OCI-LY7 (cell line): ENCODE measurements at regions not wholly inside any gene's neighbourhood (a gene's known extent, or its start where the extent isn't known, plus 50 kb on each side); places are given as distances from the start of the nearest gene placed in this dataset.

Source experiments
- BruUV-seq: library from RNA; stranded (reverse); fragments of 400-500 nt; replicated peaks from 2 replicates; lab custom pipeline; 2021; lab: Mats Ljungman, UMichigan
- CTCF ChIA-PET: fragments of 300-600 bp; sonication (Branson Sonifier 250); formaldehyde crosslinking; loops from one replicate; lab custom pipeline; 2022; ENCODE audit warnings: antibody characterized with exemption; ENCODE audit not compliant: unreplicated experiment; lab: Charles Lee
- POLR2A ChIA-PET: fragments of 300-600 bp; sonication (Branson Sonifier 250); formaldehyde crosslinking; loops from one replicate; lab custom pipeline; 2022; ENCODE audit warnings: antibody characterized with exemption; lab: Charles Lee
- DNase-seq: peaks from one replicate; pipeline ENCODE4 v3.0.0-alpha.2; 2015; ENCODE audit warnings: low spot score
- H2AFZ ChIP-seq: fragments of 200-600 bp; sonication (generic), shearing (Covaris generic); 2 replicates; pipeline ENCODE4 v1.6.1; 2014; ENCODE audit warnings: mild to moderate bottlenecking, antibody characterized with exemption, low read length, moderate library complexity
- H3K27ac ChIP-seq: fragments of 200-600 bp; sonication (generic); 2 replicates; pipeline ENCODE4 v1.5.1; 2014; ENCODE audit warnings: mixed run types, low read depth, mild to moderate bottlenecking, moderate library complexity, low read length, inconsistent platforms; ENCODE audit not compliant: poor library complexity, severe bottlenecking
- H3K36me3 ChIP-seq: fragments of 200-600 bp; sonication (generic); 2 replicates; pipeline ENCODE4 v1.6.1; 2014; ENCODE audit warnings: mild to moderate bottlenecking, antibody characterized with exemption, low read length, moderate library complexity, mixed read lengths; ENCODE audit not compliant: insufficient read depth
- H3K4me1 ChIP-seq: fragments of 200-600 bp; sonication (generic); 2 replicates; pipeline ENCODE4 v1.5.1; 2014; ENCODE audit warnings: mild to moderate bottlenecking, low read length; ENCODE audit not compliant: insufficient read depth, poor library complexity, severe bottlenecking
- H3K4me2 ChIP-seq: fragments of 200-600 bp; sonication (generic); 2 replicates; pipeline ENCODE4 v1.6.1; 2014; ENCODE audit warnings: mild to moderate bottlenecking, low read length
- H3K4me3 ChIP-seq: fragments of 200-600 bp; sonication (generic); 2 replicates; pipeline ENCODE4 v1.5.1; 2014; ENCODE audit warnings: mild to moderate bottlenecking, low read depth, low read length; ENCODE audit not compliant: poor library complexity, severe bottlenecking
- H3K79me2 ChIP-seq: fragments of 200-600 bp; sonication (generic); 2 replicates; pipeline ENCODE4 v1.6.1; 2016; ENCODE audit warnings: low read depth, mild to moderate bottlenecking, low read length, moderate library complexity, mixed read lengths; ENCODE audit not compliant: insufficient read depth
- H3K9me2 ChIP-seq: fragments of 200-600 bp; sonication (generic); 2 replicates; pipeline ENCODE4 v1.6.1; 2016; ENCODE audit warnings: mild to moderate bottlenecking, low read length, mixed read lengths; ENCODE audit not compliant: insufficient read depth
- H3K9me3 ChIP-seq: fragments of 200-600 bp; sonication (generic); 2 replicates; pipeline ENCODE4 v1.6.1; 2014; ENCODE audit warnings: mild to moderate bottlenecking, mixed run types, low read length, mixed read lengths
- H4K20me1 ChIP-seq: fragments of 200-600 bp; sonication (generic); 2 replicates; pipeline ENCODE4 v1.6.1; 2014; ENCODE audit warnings: mild to moderate bottlenecking, antibody characterized with exemption, low read length, moderate library complexity, mixed read lengths; ENCODE audit not compliant: insufficient read depth
- EZH2phosphoT487 ChIP-seq: fragments of 200-600 bp; sonication (generic); IDR thresholded peaks from 2 replicates; pipeline ENCODE4 v1.6.1; 2018; ENCODE audit warnings: low read depth, borderline replicate concordance, mild to moderate bottlenecking, mixed run types, antibody characterized with exemption, low read length, moderate library complexity, mixed read lengths
- intact Hi-C: fragments of 100-400 bp; cut with micrococcal nuclease; formaldehyde crosslinking; loops from one replicate; pipeline ENCODE4 v1.10.0; 2022; ENCODE audit not compliant: unreplicated experiment
- TF ChIP-seq, protein P1 (sequence below): fragments of 200-600 bp; sonication (generic); conservative IDR thresholded peaks from 2 replicates; pipeline ENCODE4 v1.5.1; 2014; ENCODE audit warnings: mild to moderate bottlenecking, antibody characterized with exemption, low read length, moderate library complexity, mixed read lengths

GRCh38 chr7:15801041-15801440 lies 114.6 kb upstream of the MEOX2 start:
- CTCF ChIA-PET = no interaction called here
- Histone ChIP-seq H3K36me3 (no peaks in the 10 kb centered on the region), H3K27ac (no peak overlapping the region), H3K9me3 (no peaks in the 10 kb centered on the region), H3K4me3 (no peak overlapping the region), H2AFZ (no peak overlapping the region), H3K4me1 (no peaks in the 10 kb centered on the region), H3K4me2 (no peak overlapping the region), H4K20me1 (no peaks in the 10 kb centered on the region), H3K79me2 (no peaks in the 10 kb centered on the region), H3K9me2 (no peaks in the 10 kb centered on the region)
- no peak for TF ChIP-seq EZH2phosphoT487
- TF ChIP-seq, protein P1, sequence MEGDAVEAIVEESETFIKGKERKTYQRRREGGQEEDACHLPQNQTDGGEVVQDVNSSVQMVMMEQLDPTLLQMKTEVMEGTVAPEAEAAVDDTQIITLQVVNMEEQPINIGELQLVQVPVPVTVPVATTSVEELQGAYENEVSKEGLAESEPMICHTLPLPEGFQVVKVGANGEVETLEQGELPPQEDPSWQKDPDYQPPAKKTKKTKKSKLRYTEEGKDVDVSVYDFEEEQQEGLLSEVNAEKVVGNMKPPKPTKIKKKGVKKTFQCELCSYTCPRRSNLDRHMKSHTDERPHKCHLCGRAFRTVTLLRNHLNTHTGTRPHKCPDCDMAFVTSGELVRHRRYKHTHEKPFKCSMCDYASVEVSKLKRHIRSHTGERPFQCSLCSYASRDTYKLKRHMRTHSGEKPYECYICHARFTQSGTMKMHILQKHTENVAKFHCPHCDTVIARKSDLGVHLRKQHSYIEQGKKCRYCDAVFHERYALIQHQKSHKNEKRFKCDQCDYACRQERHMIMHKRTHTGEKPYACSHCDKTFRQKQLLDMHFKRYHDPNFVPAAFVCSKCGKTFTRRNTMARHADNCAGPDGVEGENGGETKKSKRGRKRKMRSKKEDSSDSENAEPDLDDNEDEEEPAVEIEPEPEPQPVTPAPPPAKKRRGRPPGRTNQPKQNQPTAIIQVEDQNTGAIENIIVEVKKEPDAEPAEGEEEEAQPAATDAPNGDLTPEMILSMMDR = no peak
- POLR2A ChIA-PET = no interaction called here
- intact Hi-C loops = no loop called here
- no TSS peak for BruUV-seq
- DNase-seq = no peak

DNA sequence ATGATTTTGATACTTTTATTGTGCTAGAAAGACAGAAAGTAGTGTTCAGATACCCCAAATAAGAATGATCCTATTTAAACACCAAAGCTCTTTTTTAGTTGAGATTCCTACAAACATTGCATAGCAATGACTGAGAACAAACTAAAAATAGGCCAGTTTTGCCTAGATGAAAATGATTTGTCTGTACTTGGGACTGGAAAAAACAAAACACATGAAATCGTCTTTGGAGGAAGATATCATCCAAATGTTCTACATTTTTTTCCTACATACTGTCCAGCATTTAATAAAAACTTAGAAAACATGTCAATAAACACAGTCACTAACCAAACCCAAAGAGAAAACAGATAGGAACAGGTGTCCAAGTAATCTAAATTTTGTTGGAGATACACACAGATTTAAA lies 111.6 kb upstream of the MEOX2 start:
- POLR2A ChIA-PET = no interaction called here
- DNase-seq = no peak
- Histone ChIP-seq H3K9me3 (no peaks in the 10 kb centered on the region), H3K9me2 (no peaks in the 10 kb centered on the region), H3K36me3 (no peaks in the 10 kb centered on the region), H4K20me1 (no peaks in the 10 kb centered on the region), H3K4me1 (no peaks in the 10 kb centered on the region), H3K27ac (no peak overlapping the region), H3K4me2 (no peak overlapping the region), H3K79me2 (no peaks in the 10 kb centered on the region), H2AFZ (no peak overlapping the region), H3K4me3 (no peak overlapping the region)
- BruUV-seq = no TSS peak
- intact Hi-C loops = no loop called here
- TF ChIP-seq, protein P1 = no peak
- no peak for TF ChIP-seq EZH2phosphoT487
- CTCF ChIA-PET = no interaction called here

DNA sequence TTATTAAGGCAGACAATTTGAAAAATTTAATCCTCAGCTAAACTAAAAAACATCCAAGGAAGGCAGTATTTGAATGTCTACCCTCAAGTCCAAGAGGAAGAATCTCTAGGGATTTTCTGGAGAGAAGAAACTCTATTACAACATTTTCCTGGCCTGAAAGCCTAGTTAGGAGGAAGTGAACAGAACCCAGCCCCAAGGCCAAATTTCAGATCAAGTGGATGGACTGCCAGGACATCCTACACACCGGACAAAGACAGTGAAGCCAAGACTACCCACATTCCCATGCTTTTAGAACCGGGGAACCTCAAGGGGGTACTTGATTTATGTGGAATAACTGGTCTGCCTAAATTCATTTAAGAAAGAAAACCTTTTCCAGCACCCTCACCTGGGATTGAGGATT lies 108.9 kb upstream of the MEOX2 start:
- intact Hi-C loops = no loop called here
- POLR2A ChIA-PET = no interaction called here
- BruUV-seq = no TSS peak
- TF ChIP-seq, protein P1 = no peak
- TF ChIP-seq EZH2phosphoT487 = no peak
- no peaks in the 10 kb centered on the region for H3K36me3 ChIP-seq
- H3K4me3 ChIP-seq = no peak overlapping the region
- CTCF ChIA-PET = no interaction called here
- H3K4me1 ChIP-seq = no peaks in the 10 kb centered on the region
- no peaks in the 10 kb centered on the region for H3K9me3 ChIP-seq
- DNase-seq = no peak
- H3K4me2 ChIP-seq = no peak overlapping the region
- H4K20me1 ChIP-seq = no peaks in the 10 kb centered on the region
- H3K79me2 ChIP-seq = no peaks in the 10 kb centered on the region
- H3K27ac ChIP-seq = no peak overlapping the region
- no peak overlapping the region for H2AFZ ChIP-seq
- H3K9me2 ChIP-seq = no peaks in the 10 kb centered on the region
